OCI-LY1 (cell line): ENCODE measurements at regions not wholly inside any gene's neighbourhood (a gene's known extent, or its start where the extent isn't known, plus 50 kb on each side); places are given as distances from the start of the nearest gene placed in this dataset.

ENCODE experiments used
- CTCF ChIP-seq: fragments of 200-600 bp; sonication (generic), shearing (Covaris generic); IDR thresholded peaks from 2 replicates; pipeline ENCODE4 v1.5.1; 2017; ENCODE audit warnings: mild to moderate bottlenecking, antibody characterized with exemption, low read length, moderate library complexity, mixed read lengths
- EZH2 ChIP-seq: fragments of 200-600 bp; sonication (generic), shearing (Covaris generic); IDR thresholded peaks from 2 replicates; pipeline ENCODE4 v1.8.0; 2017; ENCODE audit warnings: borderline replicate concordance, mixed run types, mild to moderate bottlenecking, antibody characterized with exemption, low read length, moderate library complexity, mixed read lengths

GRCh38 chr5:152259702-152260101 is 145.4 kb downstream of the NMUR2 start:
- no peak for TF ChIP-seq CTCF
- no peak for TF ChIP-seq EZH2
